Upper lobe of left lung (tissue), 4 donors: ENCODE measurements at regions not wholly inside any gene's neighbourhood (a gene's known extent, or its start where the extent isn't known, plus 50 kb on each side); places are given as distances from the start of the nearest gene placed in this dataset.

Experiments
- CTCF ChIP-seq, 6 experiments: fragments of 450-650 bp in 4 of 6; fragments of 200-600 bp in 2 of 6; sonication (generic) in 2 of 6; IDR thresholded peaks; one replicate each; pipeline ENCODE4 v1.5.1; 2016 to 2019; ENCODE audit warnings: antibody characterized with exemption in 6 of 6
- EP300 ChIP-seq, 4 donors: sonication (generic); formaldehyde crosslinking; IDR thresholded peaks; one replicate each; pipeline ENCODE4 v1.5.1; 2017; ENCODE audit warnings: antibody characterized with exemption in 4 of 4, control low read depth in 2 of 4
- POLR2A ChIP-seq, 4 donors: fragments of 450-650 bp; IDR thresholded peaks; one replicate each; pipeline ENCODE4 v1.5.1; 2016 to 2017; ENCODE audit warnings: antibody characterized with exemption in 4 of 4, mild to moderate bottlenecking in 2 of 4

GRCh38 chr9:95691435-95691834 lies 174.7 kb upstream of the PTCH1 start:
- TF ChIP-seq CTCF (IDR thresholded peaks at IDR 0.05) (no peak), POLR2A (IDR thresholded peaks at IDR 0.05) (no peak), EP300 (IDR thresholded peaks at IDR 0.05) (no peak)
